ENCODE measurements at regions not wholly inside any gene's neighbourhood (a gene's known extent, or its start where the extent isn't known, plus 50 kb on each side); places are given as distances from the start of the nearest gene placed in this dataset.

DNA sequence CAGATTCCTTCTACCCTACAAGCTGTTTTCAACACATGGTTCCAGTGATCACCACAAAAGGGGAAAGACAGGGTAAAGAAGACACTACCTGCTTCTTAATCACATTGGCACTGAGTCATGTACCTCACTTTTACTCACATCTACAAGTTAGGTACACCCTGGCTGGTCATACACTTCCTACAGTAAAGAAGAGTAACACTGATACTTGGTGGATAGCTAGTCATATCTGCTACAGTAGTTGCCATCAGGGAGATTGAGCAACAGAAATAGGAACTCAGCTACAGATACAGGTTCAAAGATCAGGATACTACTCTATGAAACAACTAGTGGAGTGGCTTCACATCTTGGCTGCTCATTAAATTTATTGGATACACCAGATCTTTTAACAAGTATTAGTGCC lies 105.4 kb upstream of the DIAPH2 start:
- TF ChIP-seq, protein P1, sequence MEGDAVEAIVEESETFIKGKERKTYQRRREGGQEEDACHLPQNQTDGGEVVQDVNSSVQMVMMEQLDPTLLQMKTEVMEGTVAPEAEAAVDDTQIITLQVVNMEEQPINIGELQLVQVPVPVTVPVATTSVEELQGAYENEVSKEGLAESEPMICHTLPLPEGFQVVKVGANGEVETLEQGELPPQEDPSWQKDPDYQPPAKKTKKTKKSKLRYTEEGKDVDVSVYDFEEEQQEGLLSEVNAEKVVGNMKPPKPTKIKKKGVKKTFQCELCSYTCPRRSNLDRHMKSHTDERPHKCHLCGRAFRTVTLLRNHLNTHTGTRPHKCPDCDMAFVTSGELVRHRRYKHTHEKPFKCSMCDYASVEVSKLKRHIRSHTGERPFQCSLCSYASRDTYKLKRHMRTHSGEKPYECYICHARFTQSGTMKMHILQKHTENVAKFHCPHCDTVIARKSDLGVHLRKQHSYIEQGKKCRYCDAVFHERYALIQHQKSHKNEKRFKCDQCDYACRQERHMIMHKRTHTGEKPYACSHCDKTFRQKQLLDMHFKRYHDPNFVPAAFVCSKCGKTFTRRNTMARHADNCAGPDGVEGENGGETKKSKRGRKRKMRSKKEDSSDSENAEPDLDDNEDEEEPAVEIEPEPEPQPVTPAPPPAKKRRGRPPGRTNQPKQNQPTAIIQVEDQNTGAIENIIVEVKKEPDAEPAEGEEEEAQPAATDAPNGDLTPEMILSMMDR (conservative IDR thresholded peaks at IDR 0.05; ENCODE audit: low read depth, low read length), result no peak
- no peak for TF ChIP-seq EZH2 (IDR thresholded peaks at IDR 0.05; ENCODE audit: borderline replicate concordance, low read depth, low read length, poor library complexity, severe bottlenecking)

Data from A673 (cell line).